Right lobe of liver (tissue), 6 donors: ENCODE measurements at regions not wholly inside any gene's neighbourhood (a gene's known extent, or its start where the extent isn't known, plus 50 kb on each side); places are given as distances from the start of the nearest gene placed in this dataset.

ENCODE experiments used
- ATAC-seq, 4 donors: fragments of 200-7000 bp; cut with Tn5 transposase; one replicate each; pipeline ENCODE4 v1.9.1; 2020; ENCODE audit warnings: mild to moderate bottlenecking in 4 of 4, moderate library complexity in 4 of 4
- DNase-seq, 3 donors: peaks; one replicate each; pipeline ENCODE4 v3.0.0-alpha.2; 2020
- H3K27ac ChIP-seq, 3 donors: fragments of 200-600 bp; one replicate each; pipeline ENCODE4 v1.8.0; 2022
- H3K27me3 ChIP-seq, 2 donors: fragments of 200-600 bp; one replicate each; pipeline ENCODE4 v1.8.0; 2022
- H3K36me3 ChIP-seq, 4 donors: fragments of 200-600 bp; sonication (generic) in 1 of 4; one replicate each; pipeline versions ENCODE4 v1.5.1 to v1.8.0; 2017 to 2022; ENCODE audit warnings: control low read depth in 1 of 4
- H3K4me1 ChIP-seq, 4 donors: fragments of 200-600 bp; sonication (generic) in 1 of 4; one replicate each; pipeline versions ENCODE4 v1.5.1 to v1.8.0; 2017 to 2022; ENCODE audit warnings: control low read depth in 1 of 4
- H3K4me3 ChIP-seq, 3 donors: fragments of 200-600 bp; one replicate each; pipeline ENCODE4 v1.8.0; 2022
- H3K9me3 ChIP-seq, 4 donors: fragments of 200-600 bp; sonication (generic) in 1 of 4; one replicate each; pipeline versions ENCODE4 v1.5.1 to v1.8.0; 2017 to 2022; ENCODE audit warnings: control low read depth in 1 of 4
- CTCF ChIP-seq, 4 donors: fragments of 200-600 bp in 3 of 4; fragments of 450-650 bp in 1 of 4; IDR thresholded peaks; one replicate each; pipeline versions ENCODE4 v1.5.1 to v1.8.0; 2016 to 2022; ENCODE audit warnings: antibody characterized with exemption in 4 of 4, mild to moderate bottlenecking in 2 of 4
- POLR2A ChIP-seq: fragments of 450-650 bp; IDR thresholded peaks from one replicate; pipeline ENCODE4 v1.6.1; 2017; ENCODE audit warnings: antibody characterized with exemption, mild to moderate bottlenecking
- WGBS: methylation state at CpG from one replicate; pipeline ENCODE4 v1.1.6; 2018; ENCODE audit warnings: low coverage, low lambda C conversion rate; ENCODE audit not compliant: insufficient coverage; ENCODE audit errors: missing lambda C conversion rate; 5-methylcytosine and 5-hydroxymethylcytosine counted together
- intact Hi-C, 2 donors: fragments of 100-400 bp; cut with DNase I; formaldehyde crosslinking; loops; one replicate each; pipeline versions ENCODE4 v1.11.2 to v1.14.1; 2022
- donor health status: DM: no; HTN: yes; CAD: no.
- donor health status: DM: no; HTN: no; CAD: no.
- donor health status: DM: no; HTN: no; CAD: no.
- donor health status: DM: no; HTN: yes; CAD: no.
- donor health status: DM: no; HTN: yes; CAD: no.

GRCh38 chr11:42074306-42074705 is 614.9 kb upstream of the LRRC4C start:
- ATAC-seq, result no peak
- intact Hi-C loops, result no loop called here
- TF ChIP-seq POLR2A (no peak), CTCF (IDR thresholded peaks at IDR 0.05) (no peak)
- no peak overlapping the region for H3K27ac ChIP-seq
- no peaks in the 10 kb centered on the region for H3K4me1 ChIP-seq
- DNase-seq, result no peak
- no peaks in the 10 kb centered on the region for H3K9me3 ChIP-seq
- H3K4me3 ChIP-seq, result no peak overlapping the region
- H3K36me3 ChIP-seq, result no peaks in the 10 kb centered on the region
- no peaks in the 10 kb centered on the region for H3K27me3 ChIP-seq

GRCh38 chr11:42075180-42075579 is 615.7 kb upstream of the LRRC4C start:
- Histone ChIP-seq H3K36me3 (no peaks in the 10 kb centered on the region), H3K9me3 (no peaks in the 10 kb centered on the region), H3K27ac (no peak overlapping the region), H3K4me1 (no peaks in the 10 kb centered on the region), H3K27me3 (no peaks in the 10 kb centered on the region), H3K4me3 (no peak overlapping the region)
- TF ChIP-seq CTCF (IDR thresholded peaks at IDR 0.05) (no peak), POLR2A (no peak)
- intact Hi-C loops, result no loop called here
- no peak for ATAC-seq
- WGBS, result 33% methylated on average over 1 of the region's 1 CpG
- DNase-seq, result no peak

- no peaks in the 10 kb centered on the region for H3K27me3 ChIP-seq
- no peaks in the 10 kb centered on the region for H3K9me3 ChIP-seq
- intact Hi-C loops, result no loop called here
- H3K27ac ChIP-seq, result no peak overlapping the region
- ATAC-seq, result no peak
- no peaks in the 10 kb centered on the region for H3K4me1 ChIP-seq
- no peak for TF ChIP-seq POLR2A
- no peak for TF ChIP-seq CTCF (IDR thresholded peaks at IDR 0.05)
- 27% methylated on average over 1 of the region's 1 CpG for WGBS
- H3K36me3 ChIP-seq, result no peaks in the 10 kb centered on the region
- DNase-seq, result no peak
- no peak overlapping the region for H3K4me3 ChIP-seq
These were observed 618.3 kb upstream of the LRRC4C start for GRCh38 chr11:42077794-42078193.

- Histone ChIP-seq H3K4me1 (no peaks in the 10 kb centered on the region), H3K9me3 (no peaks in the 10 kb centered on the region), H3K36me3 (no peaks in the 10 kb centered on the region), H3K27me3 (no peaks in the 10 kb centered on the region), H3K4me3 (no peak overlapping the region), H3K27ac (no peak overlapping the region)
- intact Hi-C loops, result no loop called here
- TF ChIP-seq POLR2A, result no peak
- WGBS, result 35% methylated on average over 4 of the region's 4 CpGs
- DNase-seq (no peak), ATAC-seq (no peak)
These were observed 626.3 kb upstream of the LRRC4C start for GRCh38 chr11:42085736-42086135.

- Histone ChIP-seq H3K4me1 (no peaks in the 10 kb centered on the region), H3K27ac (no peak overlapping the region), H3K36me3 (no peaks in the 10 kb centered on the region), H3K27me3 (no peaks in the 10 kb centered on the region), H3K9me3 (no peaks in the 10 kb centered on the region), H3K4me3 (no peak overlapping the region)
- intact Hi-C loops, result no loop called here
- DNase-seq, result no peak
- no peak for TF ChIP-seq POLR2A
- TF ChIP-seq CTCF (IDR thresholded peaks at IDR 0.05), result no peak
- ATAC-seq, result no peak
- WGBS, result 65% methylated on average over 3 of the region's 3 CpGs
These were observed 634.1 kb upstream of the LRRC4C start for GRCh38 chr11:42093541-42093940.
